NCI-H774 (cell line): ENCODE measurements at regions not wholly inside any gene's neighbourhood (a gene's known extent, or its start where the extent isn't known, plus 50 kb on each side); places are given as distances from the start of the nearest gene placed in this dataset.

Experiments used
- DNase-seq: peaks from one replicate; lab custom pipeline; 2025; lab: John Stamatoyannopoulos, UW

GRCh38 chr13:60286707-60287106 lies 110.3 kb upstream of the TDRD3 start:
- DNase-seq: no peak

DNA sequence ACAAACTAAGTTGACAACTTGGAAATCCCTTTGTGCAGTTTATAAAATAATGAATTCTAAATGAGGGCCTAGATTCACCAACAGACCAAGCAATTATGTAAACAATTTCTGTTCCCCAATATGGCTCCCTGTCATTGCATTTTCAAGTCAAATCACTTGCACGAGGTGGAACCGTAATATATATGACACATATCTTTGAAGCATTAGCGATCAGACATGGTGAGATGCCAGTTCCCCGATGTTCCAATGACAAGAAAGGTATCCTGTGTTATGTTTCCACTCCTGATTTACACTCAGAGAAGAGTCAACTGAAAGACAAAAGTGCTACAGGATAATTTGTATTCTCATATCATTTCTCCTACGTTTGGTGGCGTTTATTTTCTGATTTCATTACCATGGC lies 108.5 kb upstream of the TDRD3 start:
- no peak for DNase-seq

DNA sequence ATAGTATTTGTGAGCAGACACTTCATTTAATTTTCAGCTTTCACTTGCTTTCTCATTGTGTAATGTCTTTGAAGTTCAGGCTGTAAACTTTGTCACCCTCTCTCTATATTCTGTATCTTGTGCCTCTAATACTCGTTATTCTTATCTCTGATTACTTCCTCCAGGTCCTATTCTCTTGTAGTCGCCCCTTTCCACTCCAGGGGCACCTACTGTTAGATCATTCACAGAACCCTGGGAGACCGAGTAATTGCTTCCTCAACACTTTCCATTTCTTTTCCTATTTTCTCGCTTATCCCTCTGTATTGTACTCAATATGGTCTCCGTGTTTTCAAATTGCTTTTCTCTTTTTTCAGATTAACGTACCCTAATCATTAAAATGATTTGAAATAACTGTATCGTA lies 93.9 kb upstream of the TDRD3 start:
- no peak for DNase-seq

DNA sequence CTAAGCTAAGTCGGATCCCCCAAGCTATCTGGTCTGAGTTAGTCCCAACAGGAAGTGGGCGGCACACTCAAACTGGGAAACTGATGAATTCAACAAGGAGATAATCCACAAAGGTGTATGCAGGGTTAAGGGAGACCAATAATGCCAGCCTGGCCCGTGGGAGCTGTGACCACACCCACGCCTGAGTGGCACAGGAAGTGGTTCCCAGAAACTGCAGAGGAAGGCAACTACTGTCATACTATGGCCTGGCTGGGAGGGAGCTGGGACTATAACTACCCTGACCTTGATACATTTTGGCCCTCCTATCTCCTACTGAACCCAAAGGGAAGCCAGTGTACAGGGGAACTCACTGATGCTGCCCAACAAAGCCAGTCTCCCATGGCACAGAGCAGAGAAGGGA lies 85.5 kb upstream of the TDRD3 start:
- DNase-seq: no peak

- DNase-seq: no peak
Observed at GRCh38 chr13:60312851-60313505, 84.0 kb upstream of the TDRD3 start.

- no peak for DNase-seq
Observed at GRCh38 chr13:60318186-60318585, 78.8 kb upstream of the TDRD3 start.

- no peak for DNase-seq
Observed at GRCh38 chr13:60324131-60324530, 72.9 kb upstream of the TDRD3 start.

GRCh38 chr13:60326273-60326672 lies 70.7 kb upstream of the TDRD3 start:
- no peak for DNase-seq

DNA sequence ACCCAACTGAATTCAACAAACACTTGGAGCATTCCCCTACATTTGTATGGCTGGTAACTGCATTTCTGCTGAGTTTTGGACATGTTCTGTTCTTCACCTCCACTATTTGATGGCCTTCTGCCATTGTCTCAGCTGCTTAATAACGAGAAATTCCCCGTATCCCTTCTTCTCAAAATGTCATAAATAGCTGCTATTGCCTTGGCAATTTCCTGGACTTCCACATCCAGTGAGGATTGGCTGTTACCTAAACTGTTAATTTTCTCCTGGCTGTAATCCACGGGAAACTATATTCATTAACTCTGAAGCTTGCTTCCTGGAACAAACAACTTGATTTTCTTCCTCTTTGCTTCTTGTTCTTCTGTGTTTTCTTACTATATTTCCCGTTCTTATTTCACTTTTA lies 69.5 kb upstream of the TDRD3 start:
- no peak for DNase-seq

GRCh38 chr13:60328073-60328472 lies 68.9 kb upstream of the TDRD3 start:
- DNase-seq: no peak

- peak; percentile 31 for DNase-seq
Observed at GRCh38 chr13:60329221-60329923, 67.6 kb upstream of the TDRD3 start.

DNA sequence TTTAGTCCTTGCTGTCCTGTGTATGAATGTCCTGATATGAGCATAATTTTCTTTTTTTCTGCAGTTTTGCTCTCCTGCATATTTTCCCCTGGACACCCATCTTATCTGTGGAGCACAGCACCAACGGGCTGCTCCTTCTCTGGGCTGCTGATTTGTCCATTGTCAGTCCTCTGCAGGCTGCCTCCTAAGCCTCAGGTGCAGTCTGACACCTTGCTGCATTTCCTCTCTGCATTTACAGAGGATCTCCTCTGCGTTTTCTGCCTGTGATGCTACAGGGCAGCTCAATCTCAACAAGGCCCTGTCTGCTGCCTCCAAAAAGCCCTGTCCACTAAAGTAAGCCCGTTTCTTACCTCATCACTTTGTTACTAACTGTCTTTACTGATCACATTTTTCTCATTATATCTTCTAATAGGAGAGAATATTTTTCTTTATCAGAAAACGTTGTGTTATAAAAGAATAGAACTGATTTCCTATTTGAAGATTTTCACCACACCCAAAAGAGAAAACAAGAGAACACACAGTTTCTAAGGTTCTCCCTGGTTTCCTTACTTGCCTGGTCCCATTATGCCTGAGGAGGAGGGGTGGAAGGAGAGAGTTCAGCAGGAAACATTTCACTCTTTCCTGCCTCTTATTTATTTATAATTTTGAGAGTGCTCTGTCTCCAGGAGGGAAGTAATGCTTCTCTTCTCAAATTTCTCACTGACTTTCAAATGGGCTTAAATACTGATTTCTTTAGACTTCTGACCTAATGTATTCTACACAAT lies 65.6 kb upstream of the TDRD3 start:
- no peak for DNase-seq

- DNase-seq: no peak
Observed at GRCh38 chr13:60332682-60333081, 64.3 kb upstream of the TDRD3 start.

GRCh38 chr13:60334310-60334709 lies 62.7 kb upstream of the TDRD3 start:
- no peak for DNase-seq

- no peak for DNase-seq
Observed at GRCh38 chr13:60335531-60335930, 61.5 kb upstream of the TDRD3 start.

- DNase-seq: no peak
Observed at GRCh38 chr13:60338754-60339153, 58.3 kb upstream of the TDRD3 start.

DNA sequence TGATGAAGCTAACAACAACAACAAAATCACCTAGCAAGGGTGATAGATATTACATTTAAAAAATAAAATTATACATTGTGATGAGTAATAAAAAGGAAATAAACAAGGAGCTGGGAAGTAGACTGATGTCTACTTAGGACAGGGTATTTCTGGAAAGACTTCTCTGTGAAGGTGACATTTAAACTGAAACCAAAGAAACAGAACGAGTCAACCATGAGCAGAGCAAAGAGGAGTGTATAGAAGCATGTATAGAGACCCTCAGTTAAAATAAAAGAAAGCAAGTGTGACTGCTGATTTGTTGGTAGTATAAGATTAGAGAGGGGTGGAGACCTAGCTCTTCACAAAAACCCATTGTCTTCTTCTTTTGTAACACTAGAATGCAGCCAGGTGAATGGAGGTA lies 53.0 kb upstream of the TDRD3 start:
- DNase-seq: no peak

GRCh38 chr13:60347174-60347573 lies 49.8 kb upstream of the TDRD3 start:
- peak; percentile 6 for DNase-seq
